ENCODE measurements at regions not wholly inside any gene's neighbourhood (a gene's known extent, or its start where the extent isn't known, plus 50 kb on each side); places are given as distances from the start of the nearest gene placed in this dataset.

- no peak for DNase-seq (ENCODE audit: low spot score)
- no peaks in the 10 kb centered on the region for H3K27me3 ChIP-seq (ENCODE audit: control insufficient read depth in 4 of 4, insufficient read depth in 4 of 4, low read length in 3 of 4)
- no peaks in the 10 kb centered on the region for H3K36me3 ChIP-seq (ENCODE audit: control insufficient read depth in 4 of 4, insufficient read depth in 3 of 4, low read depth in 1 of 4, low read length in 3 of 4)
- no peak overlapping the region for H3K9ac ChIP-seq (ENCODE audit: low read depth in 1 of 2, low read length in 2 of 2)
- no peak overlapping the region for H3K4me3 ChIP-seq (ENCODE audit: low read depth in 1 of 3, low read length in 3 of 3)
- WGBS = 38% methylated on average over 1 of the region's 1 CpG
- no peak overlapping the region for H3K27ac ChIP-seq (ENCODE audit: low read depth in 1 of 2, low read length in 2 of 2)
- no peaks in the 10 kb centered on the region for H3K9me3 ChIP-seq (ENCODE audit: control insufficient read depth in 4 of 4, low read length in 3 of 4)
- no peaks in the 10 kb centered on the region for H3K4me1 ChIP-seq (ENCODE audit: control insufficient read depth in 4 of 4, insufficient read depth in 4 of 4, low read length in 3 of 4)
- no peak for TF ChIP-seq SP1 (IDR thresholded peaks at IDR 0.05)
- no peak for TF ChIP-seq FOXA1 (IDR thresholded peaks at IDR 0.05)
- no peak for TF ChIP-seq HNF4G (IDR thresholded peaks at IDR 0.05)
- no peak for TF ChIP-seq GABPA (IDR thresholded peaks at IDR 0.05 in 1 of 2, conservative IDR thresholded peaks at IDR 0.05 in 1 of 2)
- no peak for TF ChIP-seq JUND (IDR thresholded peaks at IDR 0.05)
- no peak for TF ChIP-seq MAX (IDR thresholded peaks at IDR 0.05)
- no peak for TF ChIP-seq HNF4A (conservative IDR thresholded peaks at IDR 0.05)
Observed at GRCh38 chr2:139099721-139100120, 319.5 kb upstream of the NXPH2 start.

- DNase-seq (ENCODE audit: low spot score) = no peak
- no peaks in the 10 kb centered on the region for H3K4me1 ChIP-seq (ENCODE audit: control insufficient read depth in 4 of 4, insufficient read depth in 4 of 4, low read length in 3 of 4)
- H3K9ac ChIP-seq (ENCODE audit: low read depth in 1 of 2, low read length in 2 of 2) = no peak overlapping the region
- no peaks in the 10 kb centered on the region for H3K9me3 ChIP-seq (ENCODE audit: control insufficient read depth in 4 of 4, low read length in 3 of 4)
- TF ChIP-seq HNF4G (IDR thresholded peaks at IDR 0.05) = no peak
- no peak for TF ChIP-seq TAF1 (conservative IDR thresholded peaks at IDR 0.05)
- TF ChIP-seq FOXA2 (IDR thresholded peaks at IDR 0.05) = no peak
- TF ChIP-seq RAD21 (IDR thresholded peaks at IDR 0.05) = no peak
- no peaks in the 10 kb centered on the region for H3K27me3 ChIP-seq (ENCODE audit: control insufficient read depth in 4 of 4, insufficient read depth in 4 of 4, low read length in 3 of 4)
- H3K27ac ChIP-seq (ENCODE audit: low read depth in 1 of 2, low read length in 2 of 2) = no peak overlapping the region
- WGBS = 78% methylated on average over 2 of the region's 2 CpGs
- no peak overlapping the region for H3K4me3 ChIP-seq (ENCODE audit: low read depth in 1 of 3, low read length in 3 of 3)
- no peaks in the 10 kb centered on the region for H3K36me3 ChIP-seq (ENCODE audit: control insufficient read depth in 4 of 4, insufficient read depth in 3 of 4, low read depth in 1 of 4, low read length in 3 of 4)
Observed at GRCh38 chr2:139098961-139099360, 318.8 kb upstream of the NXPH2 start.

- H3K27me3 ChIP-seq (ENCODE audit: control insufficient read depth in 4 of 4, insufficient read depth in 4 of 4, low read length in 3 of 4) = no peaks in the 10 kb centered on the region
- H3K9me3 ChIP-seq (ENCODE audit: control insufficient read depth in 4 of 4, low read length in 3 of 4) = no peaks in the 10 kb centered on the region
- no peak for TF ChIP-seq GABPA (IDR thresholded peaks at IDR 0.05 in 1 of 2, conservative IDR thresholded peaks at IDR 0.05 in 1 of 2)
- no peak for TF ChIP-seq NR2F2 (IDR thresholded peaks at IDR 0.05)
- TF ChIP-seq RXRA (IDR thresholded peaks at IDR 0.05) = no peak
- no peak for TF ChIP-seq HNF4A (conservative IDR thresholded peaks at IDR 0.05)
- TF ChIP-seq ATF3 (IDR thresholded peaks at IDR 0.05) = no peak
- no peak for TF ChIP-seq RAD21 (IDR thresholded peaks at IDR 0.05)
- TF ChIP-seq EGR1 (IDR thresholded peaks at IDR 0.05; ENCODE audit: low read depth in 2 of 2) = no peak
- no peak for TF ChIP-seq TAF1 (conservative IDR thresholded peaks at IDR 0.05)
- no peak for TF ChIP-seq SP1 (IDR thresholded peaks at IDR 0.05)
- no peak for TF ChIP-seq YY1 (IDR thresholded peaks at IDR 0.05)
- no peak for TF ChIP-seq JUND (IDR thresholded peaks at IDR 0.05)
- no peak for TF ChIP-seq FOXA1 (IDR thresholded peaks at IDR 0.05)
- TF ChIP-seq CTCF (IDR thresholded peaks at IDR 0.05; ENCODE audit: low read depth, low read length, missing input control) = no peak
- no peaks in the 10 kb centered on the region for H3K36me3 ChIP-seq (ENCODE audit: control insufficient read depth in 4 of 4, insufficient read depth in 3 of 4, low read depth in 1 of 4, low read length in 3 of 4)
- H3K27ac ChIP-seq (ENCODE audit: low read depth in 1 of 2, low read length in 2 of 2) = no peak overlapping the region
- no peak overlapping the region for H3K4me3 ChIP-seq (ENCODE audit: low read depth in 1 of 3, low read length in 3 of 3)
- H3K9ac ChIP-seq (ENCODE audit: low read depth in 1 of 2, low read length in 2 of 2) = no peak overlapping the region
- H3K4me1 ChIP-seq (ENCODE audit: control insufficient read depth in 4 of 4, insufficient read depth in 4 of 4, low read length in 3 of 4) = no peaks in the 10 kb centered on the region
- DNase-seq (ENCODE audit: low spot score) = no peak
Observed at GRCh38 chr2:139083121-139083520, 302.9 kb upstream of the NXPH2 start.

All from liver (tissue), 8 donors.